GM20000 (cell line): ENCODE measurements at regions not wholly inside any gene's neighbourhood (a gene's known extent, or its start where the extent isn't known, plus 50 kb on each side); places are given as distances from the start of the nearest gene placed in this dataset.
A peak's percentile ranks its signal among the peaks of the same experiment; 100 is the strongest.

ENCODE experiments used
- DNase-seq: peaks from one replicate; pipeline ENCODE4 v3.0.0; 2012; ENCODE audit warnings: low spot score
- TF ChIP-seq, protein P1 (sequence below): IDR thresholded peaks from 2 replicates; pipeline ENCODE4 v1.5.1; 2012; ENCODE audit warnings: mild to moderate bottlenecking, control low read depth; ENCODE audit errors: extremely low read depth, missing control alignments

DNA sequence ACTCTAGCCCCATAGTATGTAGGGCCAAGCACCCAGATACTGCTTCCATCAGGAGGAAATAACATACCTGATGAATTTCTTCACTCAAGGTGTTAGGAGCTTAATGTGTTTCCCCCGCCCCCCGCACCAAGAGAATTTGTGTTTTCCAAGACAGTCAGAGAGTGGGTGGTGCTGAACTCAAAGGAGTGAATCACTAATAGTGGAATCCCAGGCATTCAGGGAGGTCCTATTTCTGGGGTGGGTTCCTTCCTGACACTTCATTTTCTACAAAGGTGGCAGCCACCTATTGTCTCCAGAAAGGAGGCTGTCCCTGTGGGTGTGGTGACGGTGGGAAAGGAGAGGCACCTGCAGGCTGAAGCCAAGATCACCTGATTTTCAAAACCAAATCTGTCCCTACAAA is 50.8 kb upstream of the ELF5 start:
- TF ChIP-seq, protein P1, sequence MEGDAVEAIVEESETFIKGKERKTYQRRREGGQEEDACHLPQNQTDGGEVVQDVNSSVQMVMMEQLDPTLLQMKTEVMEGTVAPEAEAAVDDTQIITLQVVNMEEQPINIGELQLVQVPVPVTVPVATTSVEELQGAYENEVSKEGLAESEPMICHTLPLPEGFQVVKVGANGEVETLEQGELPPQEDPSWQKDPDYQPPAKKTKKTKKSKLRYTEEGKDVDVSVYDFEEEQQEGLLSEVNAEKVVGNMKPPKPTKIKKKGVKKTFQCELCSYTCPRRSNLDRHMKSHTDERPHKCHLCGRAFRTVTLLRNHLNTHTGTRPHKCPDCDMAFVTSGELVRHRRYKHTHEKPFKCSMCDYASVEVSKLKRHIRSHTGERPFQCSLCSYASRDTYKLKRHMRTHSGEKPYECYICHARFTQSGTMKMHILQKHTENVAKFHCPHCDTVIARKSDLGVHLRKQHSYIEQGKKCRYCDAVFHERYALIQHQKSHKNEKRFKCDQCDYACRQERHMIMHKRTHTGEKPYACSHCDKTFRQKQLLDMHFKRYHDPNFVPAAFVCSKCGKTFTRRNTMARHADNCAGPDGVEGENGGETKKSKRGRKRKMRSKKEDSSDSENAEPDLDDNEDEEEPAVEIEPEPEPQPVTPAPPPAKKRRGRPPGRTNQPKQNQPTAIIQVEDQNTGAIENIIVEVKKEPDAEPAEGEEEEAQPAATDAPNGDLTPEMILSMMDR = no peak

DNA sequence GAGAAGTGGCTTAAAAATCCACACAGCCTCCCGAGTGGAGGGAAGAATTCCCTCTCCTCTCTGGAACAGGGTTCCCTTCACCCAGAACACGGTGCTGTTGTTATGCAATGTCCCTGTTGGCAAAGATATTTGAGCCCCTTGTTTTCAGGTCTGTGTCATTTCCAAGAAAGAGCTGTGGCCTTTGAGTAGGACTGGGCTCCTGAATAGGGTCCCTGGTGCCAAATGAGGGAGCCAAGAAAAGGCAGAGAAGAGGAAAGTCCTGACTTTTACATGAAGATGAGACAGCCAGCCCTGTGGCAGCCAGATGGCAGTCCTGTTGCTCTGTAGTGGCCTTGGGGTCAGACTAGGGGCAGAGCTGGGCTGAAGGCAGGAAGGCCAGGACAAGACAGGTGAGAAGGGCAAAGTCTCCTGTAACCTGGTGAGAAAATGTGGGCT is 51.2 kb upstream of the ELF5 start:
- DNase-seq = no peak
- TF ChIP-seq, protein P1 = no peak

More for the DNA sequence above, 50.8 kb upstream of the ELF5 start:
- no peak for DNase-seq

DNA sequence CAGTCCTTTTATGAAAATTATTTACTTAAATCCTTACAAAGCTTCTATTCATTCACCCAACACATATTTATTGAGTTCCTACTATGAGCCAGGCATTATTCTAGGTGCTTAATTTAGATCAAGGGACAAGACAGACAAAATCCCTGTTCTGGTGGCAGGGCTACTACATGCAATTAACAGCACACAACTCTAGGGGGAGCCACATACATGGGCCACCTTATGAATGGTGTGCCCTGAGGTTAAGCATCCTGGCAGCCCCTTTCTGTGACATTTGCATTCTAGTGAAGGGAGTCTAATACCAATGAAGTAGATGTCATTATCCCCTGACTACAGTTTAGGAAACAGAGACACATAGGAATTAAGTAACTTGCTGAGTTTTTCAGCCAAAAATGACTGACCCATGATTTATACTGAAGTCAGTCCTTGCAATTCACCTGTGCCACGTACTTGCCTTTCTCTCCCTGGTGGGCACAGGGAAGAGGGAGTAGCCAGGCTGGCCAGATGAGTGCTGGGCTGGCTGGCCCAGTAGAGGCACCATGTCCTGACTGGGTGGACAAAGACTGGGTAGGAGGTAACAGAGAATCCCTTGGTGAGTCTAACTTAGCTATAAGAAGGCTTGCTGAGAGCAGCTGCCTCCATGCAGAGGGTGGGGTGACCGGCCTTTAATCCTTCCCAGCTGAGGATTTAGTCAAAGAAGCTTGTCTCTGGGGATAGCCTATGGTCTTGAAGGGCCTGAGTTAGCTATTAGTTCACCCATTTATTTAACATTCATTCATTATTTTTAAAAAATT is 52.0 kb upstream of the ELF5 start:
- TF ChIP-seq, protein P1 = peak; percentile 40
- DNase-seq = peak; percentile 50

- TF ChIP-seq, protein P1 = no peak
- DNase-seq = no peak
Measured at GRCh38 chr11:34566208-34566551, 52.6 kb upstream of the ELF5 start.

- DNase-seq = no peak
- TF ChIP-seq, protein P1 = no peak
Measured at GRCh38 chr11:34566736-34567135, 53.1 kb upstream of the ELF5 start.

DNA sequence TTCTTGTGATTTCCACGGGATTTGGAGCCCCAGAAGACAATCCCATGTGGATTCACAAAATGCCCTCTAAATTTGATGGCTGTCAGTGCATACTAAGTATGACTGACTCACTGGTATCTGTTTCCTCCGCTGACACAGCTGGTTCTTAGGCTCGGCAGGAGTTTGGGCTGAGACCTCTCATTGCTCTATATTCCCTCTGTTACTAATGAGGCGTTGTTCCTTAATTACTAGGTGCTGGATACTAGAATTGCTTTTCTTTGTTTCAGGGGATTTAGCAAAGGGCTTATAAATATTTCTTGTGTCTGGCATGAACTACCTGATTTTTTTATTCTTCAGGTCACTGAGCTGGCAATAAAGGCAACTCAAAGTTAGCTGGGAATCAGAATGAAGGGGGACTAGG is 53.2 kb upstream of the EHF start:
- TF ChIP-seq, protein P1 = no peak
- DNase-seq = no peak

DNA sequence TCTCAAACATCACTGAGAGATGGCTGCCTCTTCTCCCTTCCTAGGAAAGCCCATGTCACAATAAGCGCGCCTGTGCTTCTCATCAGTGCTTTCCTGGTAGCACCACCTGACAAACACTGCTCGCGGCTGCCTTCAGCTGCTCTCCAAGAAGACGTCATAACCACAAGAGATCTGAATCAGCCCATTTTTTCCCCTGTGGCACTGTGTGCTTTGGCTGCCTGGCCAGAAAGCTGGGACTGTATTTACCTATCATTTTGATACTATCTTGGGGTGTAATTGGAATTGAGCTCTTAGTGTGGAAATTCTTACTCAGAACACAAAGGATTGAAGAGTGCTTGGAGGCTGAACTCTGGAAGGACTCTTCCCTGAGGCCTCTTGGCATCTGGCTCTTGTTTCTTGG is 50.3 kb upstream of the EHF start:
- TF ChIP-seq, protein P1 = no peak
- DNase-seq = no peak
